Renal cortex interstitium (tissue), 11 donors: ENCODE measurements at regions not wholly inside any gene's neighbourhood (a gene's known extent, or its start where the extent isn't known, plus 50 kb on each side); places are given as distances from the start of the nearest gene placed in this dataset.
"Not testable (repeated sequence)": the region's sequence is repeated elsewhere in the genome, so short reads cannot be mapped to it uniquely, and the experiment has no call there.

Experiments
- DNase-seq, 11 donors: peaks; one replicate each; pipeline ENCODE4 v3.0.0-alpha.2; 2013; ENCODE audit warnings: low read depth in 9 of 11, low spot score in 4 of 11; ENCODE audit errors: extremely low read depth in 1 of 11

DNA sequence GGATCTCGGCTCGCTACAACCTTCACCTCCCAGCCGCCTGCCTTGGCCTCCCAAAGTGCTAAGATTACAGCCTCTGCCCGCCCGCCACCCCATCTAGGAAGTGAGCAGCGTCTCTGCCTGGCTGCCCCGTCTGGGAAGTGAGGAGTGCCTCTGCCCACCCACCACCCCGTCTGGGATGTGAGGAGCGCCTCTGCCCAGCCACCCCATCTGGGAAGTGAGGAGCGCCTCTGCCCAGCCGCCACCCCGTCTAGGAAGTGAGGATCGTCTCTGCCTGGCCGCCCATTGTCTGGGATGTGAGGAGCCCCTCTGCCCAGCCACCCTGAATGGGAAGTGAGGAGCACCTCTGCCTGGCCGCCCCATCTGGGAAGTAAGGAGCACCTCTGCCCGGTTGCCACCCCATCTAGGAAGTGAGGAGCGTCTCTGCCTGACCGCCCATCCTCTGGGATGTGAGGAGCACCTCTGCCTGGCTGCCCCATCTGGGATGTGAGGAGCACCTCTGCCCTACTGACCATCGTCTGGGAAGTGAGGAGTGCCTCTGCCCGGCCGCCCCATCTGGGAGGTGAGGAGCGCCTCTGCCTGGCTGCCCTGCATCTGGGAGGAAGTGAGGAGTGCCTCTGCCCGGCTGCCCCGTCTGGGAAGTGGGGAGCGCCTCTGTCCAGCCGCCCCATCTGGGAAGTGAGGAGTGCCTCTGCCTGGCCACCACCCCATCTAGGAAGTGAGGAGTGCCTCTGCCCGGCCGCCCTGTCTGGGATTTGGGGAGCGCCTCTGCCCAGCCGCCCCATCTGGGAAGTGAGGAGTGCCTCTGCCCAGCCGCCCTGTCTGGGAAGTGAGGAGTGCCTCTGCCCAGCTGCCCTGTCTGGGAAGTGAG is 90.4 kb upstream of the ZNF519 start:
- DNase-seq, result not testable (repeated sequence)

- no peak for DNase-seq
Observed at GRCh38 chr18:14221689-14222088, 89.5 kb upstream of the ZNF519 start.

DNA sequence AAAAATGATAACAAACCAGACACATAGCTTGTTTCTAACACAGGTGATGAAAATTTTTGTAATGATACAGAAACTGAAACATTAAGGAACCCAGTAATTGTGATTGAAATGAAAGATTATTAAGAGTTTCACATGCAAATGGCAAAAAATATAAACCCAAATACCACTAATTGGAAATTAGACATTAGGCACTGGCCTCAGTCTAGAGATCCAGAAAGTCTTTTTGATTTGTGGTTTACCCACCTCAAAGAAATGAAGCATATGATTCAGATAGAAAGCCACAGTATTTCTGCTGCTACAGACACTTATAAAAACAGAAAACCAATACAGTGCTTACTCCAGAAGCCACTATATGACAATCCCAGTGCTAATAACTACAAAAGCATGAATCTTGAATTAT is 83.7 kb upstream of the ZNF519 start:
- DNase-seq, result not testable (repeated sequence)

DNA sequence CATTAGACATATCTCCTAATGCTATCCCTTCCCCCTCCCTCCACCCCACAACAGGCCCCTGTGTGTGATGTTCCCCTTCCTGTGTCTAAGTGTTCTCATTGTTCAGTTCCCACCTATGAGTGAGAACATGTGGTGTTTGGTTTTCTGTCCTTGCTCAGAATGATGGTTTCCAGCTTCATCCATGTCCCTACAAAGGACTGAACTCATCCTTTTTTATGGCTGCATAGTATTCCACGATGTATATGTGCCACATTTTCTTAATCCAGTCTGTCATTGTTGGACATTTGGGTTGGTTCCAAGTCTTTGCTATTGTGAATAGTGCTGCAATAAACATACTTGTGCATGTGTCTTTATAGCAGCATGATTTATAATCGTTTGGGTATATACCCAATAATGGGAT is 71.2 kb upstream of the ZNF519 start:
- not testable (repeated sequence) for DNase-seq

DNA sequence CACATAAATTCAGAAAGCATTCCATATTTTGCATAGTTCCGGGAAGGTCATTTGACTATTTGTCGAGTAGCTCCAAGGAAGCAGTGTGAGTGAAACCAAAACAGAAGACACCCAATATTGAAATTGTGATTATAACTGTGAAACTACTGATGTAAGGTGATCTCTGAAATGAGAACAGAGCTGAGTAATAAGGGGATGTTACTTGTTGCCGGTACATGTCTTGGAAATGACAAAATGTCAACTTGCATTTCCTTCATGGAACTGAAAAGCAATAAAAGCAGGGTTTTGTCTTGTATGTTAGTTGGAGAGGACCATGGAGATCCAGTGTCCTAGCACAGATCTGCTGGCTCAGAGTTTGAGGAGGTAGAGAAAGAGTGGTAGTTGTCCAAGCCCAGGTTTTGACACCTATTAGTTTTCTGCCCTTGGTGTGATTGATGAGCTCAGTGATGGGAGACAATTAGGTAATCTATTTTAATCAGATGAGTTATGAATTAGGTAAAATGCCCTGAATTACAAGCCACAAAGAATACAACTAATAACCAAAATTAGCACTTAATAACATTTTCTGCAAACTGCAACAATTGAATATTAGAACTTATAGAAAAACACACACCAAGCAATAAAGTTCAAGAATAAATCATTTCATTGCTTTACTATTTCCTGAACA is 58.7 kb upstream of the ZNF519 start:
- not testable (repeated sequence) for DNase-seq

- no peak for DNase-seq
Observed at GRCh38 chr18:14189858-14190257, 57.6 kb upstream of the ZNF519 start.

- not testable (repeated sequence) for DNase-seq
Observed at GRCh38 chr18:14188751-14189406, 56.6 kb upstream of the ZNF519 start.
